SU-DHL-6 (cell line): ENCODE measurements at regions not wholly inside any gene's neighbourhood (a gene's known extent, or its start where the extent isn't known, plus 50 kb on each side); places are given as distances from the start of the nearest gene placed in this dataset.

Source experiments
- H2AFZ ChIP-seq: fragments of 200-600 bp; sonication (generic); 2 replicates; pipeline ENCODE4 v1.6.1; 2014; ENCODE audit warnings: low read depth, mild to moderate bottlenecking, moderate library complexity, mixed read lengths, antibody characterized with exemption, low read length; ENCODE audit not compliant: severe bottlenecking
- H3F3A ChIP-seq: fragments of 200-600 bp; shearing (Covaris generic); 2 replicates; pipeline ENCODE4 v1.6.0; 2016; ENCODE audit warnings: antibody characterized with exemption, mild to moderate bottlenecking; ENCODE audit not compliant: insufficient read depth
- H3K27ac ChIP-seq: fragments of 200-600 bp; sonication (generic); 2 replicates; pipeline ENCODE4 v1.5.1; 2016; ENCODE audit warnings: low read depth, mild to moderate bottlenecking, low read length, moderate library complexity, mixed read lengths
- H3K27me3 ChIP-seq: fragments of 200-600 bp; sonication (generic), shearing (Covaris generic); 2 replicates; pipeline ENCODE4 v1.6.0; 2014; ENCODE audit warnings: mild to moderate bottlenecking, low read length
- H3K36me3 ChIP-seq: fragments of 200-600 bp; sonication (generic); 2 replicates; pipeline ENCODE4 v1.6.1; 2014; ENCODE audit warnings: mild to moderate bottlenecking, low read length, mixed read lengths
- H3K4me2 ChIP-seq: fragments of 300-600, 200-600 bp; shearing (Covaris generic), sonication (generic); 2 replicates; pipeline ENCODE4 v1.6.0; 2014; ENCODE audit warnings: low read length, low read depth, mild to moderate bottlenecking; ENCODE audit not compliant: poor library complexity, severe bottlenecking
- H3K4me3 ChIP-seq: fragments of 200-600 bp; sonication (generic); 2 replicates; pipeline ENCODE4 v1.5.1; 2014; ENCODE audit warnings: antibody characterized with exemption, low read length, mild to moderate bottlenecking, mixed read lengths; ENCODE audit not compliant: insufficient read depth, poor library complexity, severe bottlenecking
- H3K79me2 ChIP-seq: fragments of 200-600 bp; sonication (generic); 2 replicates; pipeline ENCODE4 v1.6.1; 2014; ENCODE audit warnings: mild to moderate bottlenecking, low read length, moderate library complexity; ENCODE audit not compliant: insufficient read depth
- H3K9ac ChIP-seq: fragments of 200-600 bp; sonication (generic); 2 replicates; pipeline ENCODE4 v1.7.0; 2014; ENCODE audit warnings: mild to moderate bottlenecking, low read length
- H3K9me2 ChIP-seq: fragments of 200-600 bp; sonication (generic); replicated peaks from 2 replicates; pipeline ENCODE4 v1.6.1; 2014; ENCODE audit warnings: low read length; ENCODE audit not compliant: insufficient read depth
- H3K9me3 ChIP-seq: fragments of 200-600 bp; sonication (generic); 2 replicates; pipeline ENCODE4 v1.6.1; 2014; ENCODE audit warnings: low read length, mixed read lengths; ENCODE audit not compliant: insufficient read depth
- H4K20me1 ChIP-seq: fragments of 200-600 bp; sonication (generic); 2 replicates; pipeline ENCODE4 v1.6.1; 2014; ENCODE audit warnings: low read depth, mild to moderate bottlenecking, antibody characterized with exemption, low read length, moderate library complexity, mixed read lengths
- CTCF ChIP-seq: fragments of 200-600 bp; sonication (generic); IDR thresholded peaks from one replicate; pipeline ENCODE4 v1.5.1; 2017; ENCODE audit warnings: antibody characterized with exemption, mild to moderate bottlenecking, low read length, moderate library complexity; ENCODE audit not compliant: insufficient read depth, poor library complexity, severe bottlenecking
- EZH2phosphoT487 ChIP-seq: fragments of 200-600 bp; sonication (generic), shearing (Covaris generic); conservative IDR thresholded peaks from 2 replicates; pipeline ENCODE4 v1.6.1; 2018; ENCODE audit warnings: mild to moderate bottlenecking, antibody characterized with exemption, low read length, moderate library complexity, mixed read lengths

- H3K27ac ChIP-seq = no peak overlapping the region
- no peaks in the 10 kb centered on the region for H3K79me2 ChIP-seq
- no peaks in the 10 kb centered on the region for H4K20me1 ChIP-seq
- no peaks in the 10 kb centered on the region for H3K36me3 ChIP-seq
- TF ChIP-seq EZH2phosphoT487 (no peak), CTCF (no peak)
- H3K27me3 ChIP-seq = no peaks in the 10 kb centered on the region
- no peak overlapping the region for H3K4me2 ChIP-seq
- no peak overlapping the region for H3K4me3 ChIP-seq
- no peak overlapping the region for H3K9ac ChIP-seq
- H2AFZ ChIP-seq = no peak overlapping the region
- H3F3A ChIP-seq = no peaks in the 10 kb centered on the region
- peaks cover 3% of the 10 kb centered on the region; the same call in 1 of the 2 replicates for H3K9me3 ChIP-seq
- no peaks in the 10 kb centered on the region for H3K9me2 ChIP-seq
Observed at GRCh38 chr5:125837866-125838265, 585.3 kb upstream of the GRAMD2B start.

- Histone ChIP-seq H3K9ac (no peak overlapping the region), H2AFZ (no peak overlapping the region), H3K27me3 (no peaks in the 10 kb centered on the region), H4K20me1 (no peaks in the 10 kb centered on the region), H3K9me3 (no peaks in the 10 kb centered on the region), H3K79me2 (no peaks in the 10 kb centered on the region), H3K4me3 (no peak overlapping the region), H3K27ac (no peak overlapping the region), H3K36me3 (no peaks in the 10 kb centered on the region), H3K4me2 (no peak overlapping the region), H3K9me2 (no peaks in the 10 kb centered on the region), H3F3A (no peaks in the 10 kb centered on the region)
- TF ChIP-seq CTCF = no peak
- no peak for TF ChIP-seq EZH2phosphoT487
Observed at GRCh38 chr5:125847561-125847960, 575.6 kb upstream of the GRAMD2B start.

GRCh38 chr5:125848751-125849150, 574.5 kb upstream of the GRAMD2B start:
- Histone ChIP-seq H3K27me3 (no peaks in the 10 kb centered on the region), H3K9ac (no peak overlapping the region), H3K9me2 (no peaks in the 10 kb centered on the region), H3K79me2 (no peaks in the 10 kb centered on the region), H3K27ac (no peak overlapping the region), H3F3A (no peaks in the 10 kb centered on the region), H3K4me2 (no peak overlapping the region), H3K36me3 (no peaks in the 10 kb centered on the region), H3K4me3 (no peak overlapping the region), H3K9me3 (no peaks in the 10 kb centered on the region), H2AFZ (no peak overlapping the region), H4K20me1 (no peaks in the 10 kb centered on the region)
- TF ChIP-seq CTCF (no peak), EZH2phosphoT487 (no peak)
